Stimulated activated naive CD8-positive, alpha-beta T cell treated with anti-CD3 and anti-CD28 coated beads, Interleukin-15, Interleukin-2, amounts not matched to agents 100 U/mL and 50 U/mL, for 24 hours (primary cell): ENCODE measurements at regions not wholly inside any gene's neighbourhood (a gene's known extent, or its start where the extent isn't known, plus 50 kb on each side); places are given as distances from the start of the nearest gene placed in this dataset.

Source experiments
- ATAC-seq: fragments of 150-1000 bp; cut with Tn5 transposase; one replicate; pipeline ENCODE4 v1.10.0; 2021
- DNase-seq: peaks from one replicate; pipeline ENCODE4 v3.0.0; 2021

GRCh38 chr4:181388061-181388460 lies 855.1 kb upstream of the TENM3 start:
- DNase-seq (no peak), ATAC-seq (no peak)

- no peak for ATAC-seq
- DNase-seq: no peak
Observed at GRCh38 chr4:181416966-181417365, 826.2 kb upstream of the TENM3 start.

GRCh38 chr4:181418496-181418895 lies 824.7 kb upstream of the TENM3 start:
- ATAC-seq (no peak), DNase-seq (no peak)

- no peak for DNase-seq
- ATAC-seq: no peak
Observed at GRCh38 chr4:181420950-181421349, 822.3 kb upstream of the TENM3 start.

GRCh38 chr4:181424362-181425016 lies 818.7 kb upstream of the TENM3 start:
- no peak for DNase-seq
- no peak for ATAC-seq

GRCh38 chr4:181427076-181427475 lies 816.1 kb upstream of the TENM3 start:
- DNase-seq (no peak), ATAC-seq (no peak)

- ATAC-seq: no peak
- DNase-seq: no peak
Observed at GRCh38 chr4:181431006-181431405, 812.2 kb upstream of the TENM3 start.

- DNase-seq (no peak), ATAC-seq (no peak)
Observed at GRCh38 chr4:181431661-181432060, 811.5 kb upstream of the TENM3 start.

- no peak for DNase-seq
- ATAC-seq: no peak
Observed at GRCh38 chr4:181432335-181432734, 810.9 kb upstream of the TENM3 start.

GRCh38 chr4:181437895-181438294 lies 805.3 kb upstream of the TENM3 start:
- DNase-seq (no peak), ATAC-seq (no peak)

GRCh38 chr4:181438641-181439040 lies 804.6 kb upstream of the TENM3 start:
- ATAC-seq: no peak
- no peak for DNase-seq

- ATAC-seq (no peak), DNase-seq (no peak)
Observed at GRCh38 chr4:181443021-181443420, 800.2 kb upstream of the TENM3 start.

- DNase-seq: no peak
Observed at GRCh38 chr4:181465826-181466225, 777.4 kb upstream of the TENM3 start.

GRCh38 chr4:181468451-181468850 lies 774.8 kb upstream of the TENM3 start:
- ATAC-seq (no peak), DNase-seq (no peak)

More at GRCh38 chr4:181465826-181466225, 777.4 kb upstream of the TENM3 start:
- ATAC-seq: no peak

GRCh38 chr4:181470306-181470705 lies 772.9 kb upstream of the TENM3 start:
- DNase-seq (no peak), ATAC-seq (no peak)

- ATAC-seq: no peak
- no peak for DNase-seq
Observed at GRCh38 chr4:181475359-181475758, 767.8 kb upstream of the TENM3 start.

- ATAC-seq: no peak
- no peak for DNase-seq
Observed at GRCh38 chr4:181475781-181476507, 767.3 kb upstream of the TENM3 start.

GRCh38 chr4:181476508-181476890 lies 766.7 kb upstream of the TENM3 start:
- DNase-seq (no peak), ATAC-seq (no peak)

GRCh38 chr4:181477591-181477990 lies 765.6 kb upstream of the TENM3 start:
- ATAC-seq (no peak), DNase-seq (no peak)

GRCh38 chr4:181478656-181479055 lies 764.5 kb upstream of the TENM3 start:
- ATAC-seq (no peak), DNase-seq (no peak)

GRCh38 chr4:181479141-181479540 lies 764.1 kb upstream of the TENM3 start:
- DNase-seq (no peak), ATAC-seq (no peak)

GRCh38 chr4:181484396-181484795 lies 758.8 kb upstream of the TENM3 start:
- DNase-seq (no peak), ATAC-seq (no peak)

- no peak for ATAC-seq
- no peak for DNase-seq
Observed at GRCh38 chr4:181488926-181489325, 754.3 kb upstream of the TENM3 start.

GRCh38 chr4:181498148-181498547 lies 745.1 kb upstream of the TENM3 start:
- no peak for ATAC-seq
- DNase-seq: no peak
